ENCODE measurements at regions not wholly inside any gene's neighbourhood (a gene's known extent, or its start where the extent isn't known, plus 50 kb on each side); places are given as distances from the start of the nearest gene placed in this dataset.
A peak's percentile ranks its signal among the peaks of the same experiment; 100 is the strongest.

DNA sequence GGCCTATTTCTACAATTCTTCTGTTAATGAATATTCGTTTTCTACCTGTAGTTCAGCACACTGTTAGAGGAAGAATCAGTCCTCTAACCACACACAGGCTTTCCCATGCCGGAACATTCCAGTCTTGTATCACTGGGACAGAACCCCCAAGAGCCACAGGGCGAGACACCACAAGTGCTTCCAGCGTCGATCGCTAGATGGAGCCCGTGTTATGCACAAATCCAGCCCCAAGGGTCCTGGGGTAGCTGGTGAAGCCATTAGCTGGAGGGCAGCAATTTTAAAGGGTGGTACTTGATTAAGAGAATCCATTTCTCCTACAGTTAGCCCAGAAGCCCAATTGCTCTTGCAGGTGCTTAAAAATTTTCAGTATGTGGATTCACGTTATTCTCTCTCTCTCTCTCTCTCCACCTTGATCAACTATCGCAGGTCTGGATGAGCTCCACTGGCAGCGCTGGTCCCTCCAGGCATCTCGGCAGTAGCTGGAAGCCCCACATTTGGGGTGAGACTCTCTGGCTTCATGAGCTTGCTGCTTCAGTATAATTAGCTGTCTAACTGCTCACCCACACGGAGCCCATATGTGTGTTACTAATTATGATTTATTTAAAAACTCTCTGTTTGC lies 148.2 kb upstream of the SNX19 start:
- DNase-seq (ENCODE audit: low spot score), result peak; percentile 69
- TF ChIP-seq, protein P1, sequence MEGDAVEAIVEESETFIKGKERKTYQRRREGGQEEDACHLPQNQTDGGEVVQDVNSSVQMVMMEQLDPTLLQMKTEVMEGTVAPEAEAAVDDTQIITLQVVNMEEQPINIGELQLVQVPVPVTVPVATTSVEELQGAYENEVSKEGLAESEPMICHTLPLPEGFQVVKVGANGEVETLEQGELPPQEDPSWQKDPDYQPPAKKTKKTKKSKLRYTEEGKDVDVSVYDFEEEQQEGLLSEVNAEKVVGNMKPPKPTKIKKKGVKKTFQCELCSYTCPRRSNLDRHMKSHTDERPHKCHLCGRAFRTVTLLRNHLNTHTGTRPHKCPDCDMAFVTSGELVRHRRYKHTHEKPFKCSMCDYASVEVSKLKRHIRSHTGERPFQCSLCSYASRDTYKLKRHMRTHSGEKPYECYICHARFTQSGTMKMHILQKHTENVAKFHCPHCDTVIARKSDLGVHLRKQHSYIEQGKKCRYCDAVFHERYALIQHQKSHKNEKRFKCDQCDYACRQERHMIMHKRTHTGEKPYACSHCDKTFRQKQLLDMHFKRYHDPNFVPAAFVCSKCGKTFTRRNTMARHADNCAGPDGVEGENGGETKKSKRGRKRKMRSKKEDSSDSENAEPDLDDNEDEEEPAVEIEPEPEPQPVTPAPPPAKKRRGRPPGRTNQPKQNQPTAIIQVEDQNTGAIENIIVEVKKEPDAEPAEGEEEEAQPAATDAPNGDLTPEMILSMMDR (IDR thresholded peaks at IDR 0.05; ENCODE audit: borderline replicate concordance, control extremely low read depth, extremely low read depth, insufficient read depth, missing control alignments), result peak; percentile 88
- in situ Hi-C loops (cut with MboI; ENCODE audit: low sequenced_read_pairs, unreplicated experiment), result loop anchor here (10.0 to 25.0 kb wide), 2 partner anchors 440 to 598 kb away; no protein-coding TSS in a partner anchor

DNA sequence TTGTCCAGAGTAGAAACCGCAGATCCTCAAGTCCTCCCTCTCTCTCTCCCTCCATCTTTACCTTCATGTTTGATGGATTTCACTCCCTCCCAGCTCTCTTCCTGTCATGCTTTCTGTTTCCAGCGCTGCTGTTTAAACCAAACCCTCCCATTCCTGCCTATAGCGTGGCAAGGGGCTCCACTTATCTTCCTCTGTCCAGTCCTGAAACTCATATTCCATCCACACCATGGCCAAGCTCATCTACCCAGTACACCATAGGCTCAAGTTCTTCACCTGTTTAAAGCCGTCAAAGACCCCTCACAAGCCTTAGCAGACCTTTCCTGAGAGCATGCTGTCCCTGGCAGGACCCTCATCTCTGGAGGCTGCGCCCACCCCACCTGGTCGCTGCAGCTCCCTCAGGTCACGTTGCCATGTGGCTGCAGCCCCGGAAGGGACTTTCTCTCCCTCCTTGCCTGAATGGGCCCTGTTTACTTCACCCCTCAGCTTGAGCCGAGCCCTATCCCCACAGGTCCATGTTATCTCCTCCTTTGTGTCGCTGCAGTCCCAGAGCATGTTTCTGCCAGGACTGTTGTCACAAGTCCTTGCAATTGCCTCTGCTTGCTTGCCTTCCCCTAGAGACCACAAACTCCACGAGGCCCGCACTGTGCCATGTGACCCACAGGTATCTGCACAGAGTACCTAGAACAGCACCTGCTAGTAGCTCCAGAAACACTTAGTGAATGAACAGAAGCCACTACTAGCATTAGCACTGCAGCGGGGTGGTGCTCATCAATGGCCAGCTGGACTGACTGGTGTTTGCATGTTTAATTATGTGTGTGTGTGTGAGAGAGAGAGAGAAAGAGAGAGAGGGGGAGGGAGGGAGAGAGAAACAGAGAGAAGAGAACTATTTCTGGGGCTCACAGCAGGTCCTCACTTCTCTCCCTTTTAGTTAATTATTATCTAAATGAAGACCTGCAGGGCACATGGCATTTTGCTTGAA lies 149.4 kb upstream of the SNX19 start:
- in situ Hi-C loops (cut with MboI; ENCODE audit: low sequenced_read_pairs, unreplicated experiment), result loop anchor here (10.0 to 25.0 kb wide), 2 partner anchors 439 to 597 kb away; no protein-coding TSS in a partner anchor
- DNase-seq (ENCODE audit: low spot score), result no peak
- TF ChIP-seq, protein P1 (IDR thresholded peaks at IDR 0.05; ENCODE audit: borderline replicate concordance, control extremely low read depth, extremely low read depth, insufficient read depth, missing control alignments), result no peak

DNA sequence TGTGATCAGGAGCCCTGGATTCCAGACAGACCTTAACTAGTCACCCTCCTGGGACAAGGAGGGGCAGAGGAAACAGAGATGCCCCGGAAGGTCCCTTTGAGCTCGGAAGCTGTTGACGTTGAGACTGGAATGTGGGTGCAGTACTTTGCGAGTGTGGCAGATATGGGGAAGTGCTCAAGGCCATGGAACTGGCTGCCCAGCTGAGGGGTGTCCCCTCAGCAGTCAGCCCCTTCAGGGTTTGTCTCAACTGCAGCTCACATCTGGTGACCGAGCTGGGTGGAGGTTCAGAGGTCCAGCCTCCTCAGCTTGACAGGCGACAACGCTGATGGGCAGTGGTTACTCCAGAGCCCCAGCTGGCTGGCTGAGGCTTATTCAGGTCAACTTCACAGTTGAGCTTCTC lies 150.3 kb upstream of the SNX19 start:
- DNase-seq (ENCODE audit: low spot score), result no peak
- TF ChIP-seq, protein P1 (IDR thresholded peaks at IDR 0.05; ENCODE audit: borderline replicate concordance, control extremely low read depth, extremely low read depth, insufficient read depth, missing control alignments), result no peak
- in situ Hi-C loops (cut with MboI; ENCODE audit: low sequenced_read_pairs, unreplicated experiment), result loop anchor here (10.0 to 25.0 kb wide), 2 partner anchors 438 to 596 kb away; no protein-coding TSS in a partner anchor

DNA sequence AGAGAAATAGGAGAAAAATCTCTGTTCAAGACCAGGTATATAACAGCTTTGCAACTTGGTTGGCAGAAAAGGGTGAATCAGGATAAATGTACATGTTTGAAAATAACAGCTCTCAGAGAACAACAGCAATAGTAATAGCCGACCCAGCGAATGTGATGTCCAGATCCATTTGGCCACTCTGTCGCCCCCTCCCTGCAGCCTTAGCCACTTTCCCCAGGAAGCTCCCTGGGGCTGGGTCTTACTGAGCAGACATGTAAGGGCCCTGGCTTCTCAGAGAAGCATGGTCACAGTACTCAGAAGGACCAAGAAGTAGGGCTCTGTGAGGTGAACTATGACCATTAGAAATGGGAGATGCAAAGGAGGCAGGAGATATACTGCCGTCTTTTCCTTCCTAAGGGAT lies 154.1 kb upstream of the SNX19 start:
- TF ChIP-seq, protein P1 (IDR thresholded peaks at IDR 0.05; ENCODE audit: borderline replicate concordance, control extremely low read depth, extremely low read depth, insufficient read depth, missing control alignments), result no peak
- in situ Hi-C loops (cut with MboI; ENCODE audit: low sequenced_read_pairs, unreplicated experiment), result loop anchor here (25.0 kb wide), 1 partner anchor 592 kb away; no protein-coding TSS in a partner anchor
- DNase-seq (ENCODE audit: low spot score), result no peak

DNA sequence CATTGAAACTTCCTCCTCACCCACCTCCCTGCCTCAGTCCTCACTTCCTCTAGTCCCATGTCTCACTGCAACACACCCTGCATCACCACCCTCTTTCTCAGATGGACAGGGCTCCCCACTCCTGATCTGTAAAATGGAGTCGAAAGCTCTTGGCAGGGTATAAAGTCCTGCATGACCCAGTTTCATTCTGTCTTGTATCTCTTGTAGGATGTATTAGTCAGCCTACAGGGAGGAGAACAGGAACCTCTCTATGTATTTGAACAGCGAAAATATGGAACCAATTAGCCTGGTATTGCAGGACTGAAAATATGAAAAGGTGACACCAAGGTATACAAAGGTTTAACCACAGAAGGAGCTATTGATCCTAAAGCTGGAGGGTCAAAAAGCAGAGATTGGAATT lies 156.9 kb upstream of the SNX19 start:
- TF ChIP-seq, protein P1 (IDR thresholded peaks at IDR 0.05; ENCODE audit: borderline replicate concordance, control extremely low read depth, extremely low read depth, insufficient read depth, missing control alignments), result no peak
- no peak for DNase-seq (ENCODE audit: low spot score)
- in situ Hi-C loops (cut with MboI; ENCODE audit: low sequenced_read_pairs, unreplicated experiment), result loop anchor here (25.0 kb wide), 1 partner anchor 589 kb away; no protein-coding TSS in a partner anchor

DNA sequence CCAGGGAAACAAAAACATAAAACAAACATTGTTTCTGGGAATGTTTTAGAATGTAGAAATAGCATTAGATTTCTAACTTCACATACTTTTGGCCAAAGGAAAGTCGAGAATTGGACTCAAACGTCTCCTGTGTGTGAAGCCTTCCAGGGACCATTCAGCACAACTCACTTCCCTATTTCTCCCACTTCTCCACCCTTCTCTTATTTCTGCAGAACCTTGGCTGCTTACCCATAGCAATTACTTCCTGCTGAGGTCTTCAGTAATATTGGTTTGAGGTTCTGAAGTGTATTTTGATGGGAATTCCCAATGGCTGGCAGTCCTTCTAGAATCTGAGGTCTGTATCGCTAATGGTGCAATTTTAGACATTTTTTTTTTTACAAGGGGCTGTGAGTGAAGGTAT lies 158.3 kb upstream of the SNX19 start:
- TF ChIP-seq, protein P1 (IDR thresholded peaks at IDR 0.05; ENCODE audit: borderline replicate concordance, control extremely low read depth, extremely low read depth, insufficient read depth, missing control alignments), result no peak
- DNase-seq (ENCODE audit: low spot score), result no peak
- in situ Hi-C loops (cut with MboI; ENCODE audit: low sequenced_read_pairs, unreplicated experiment), result loop anchor here (25.0 kb wide), 1 partner anchor 588 kb away; no protein-coding TSS in a partner anchor

Data from GM13976 (cell line).